GM12878 (cell line): ENCODE measurements at regions not wholly inside any gene's neighbourhood (a gene's known extent, or its start where the extent isn't known, plus 50 kb on each side); places are given as distances from the start of the nearest gene placed in this dataset.

ENCODE experiments used
- ATAC-seq: fragments of 200-7000 bp; cut with Tn5 transposase; 3 replicates; pipeline ENCODE4 v1.9.1; 2020; ENCODE audit warnings: mild to moderate bottlenecking, moderate library complexity
- BruUV-seq: library from RNA; stranded (reverse); fragments of 400-500 nt; replicated peaks from 2 replicates; lab custom pipeline; 2021; lab: Mats Ljungman, UMichigan
- CTCF ChIA-PET: fragments of 300-600 bp; sonication (Branson Sonifier 250); formaldehyde crosslinking; extraction: SDS; loops from one replicate; lab custom pipeline; 2021; ENCODE audit warnings: inconsistent platforms; lab: Yijun Ruan, JAX
- POLR2A ChIA-PET: fragments of 350-600 bp; formaldehyde crosslinking; extraction: SDS; loops from one replicate; lab custom pipeline; 2021; ENCODE audit warnings: inconsistent platforms; lab: Charles Lee
- RAD21 ChIA-PET: fragments of 300-600 bp; sonication (Branson Sonifier 250); formaldehyde crosslinking; loops from one replicate; lab custom pipeline; 2023; ENCODE audit warnings: antibody characterized with exemption; ENCODE audit not compliant: unreplicated experiment; lab: Charles Lee
- SMC1A ChIA-PET: fragments of 300-600 bp; sonication (Branson Sonifier 250); formaldehyde crosslinking; loops from one replicate; lab custom pipeline; 2023; ENCODE audit not compliant: unreplicated experiment, uncharacterized antibody; lab: Charles Lee
- DNase-seq: peaks from one replicate; pipeline ENCODE4 v3.0.0-alpha.2; 2011; ENCODE audit warnings: low read depth, low spot score
- FAIRE-seq: peaks from 3 replicates; lab custom pipeline; 2011; peaks lifted over from hg19 to GRCh38; lab: Jason Lieb, UNC
- H2AFZ ChIP-seq: 2 replicates; pipeline ENCODE4 v1.6.0; 2011; ENCODE audit warnings: low read depth, low read length, control low read depth; ENCODE audit not compliant: control insufficient read depth
- H3K27ac ChIP-seq: 2 replicates; pipeline ENCODE4 v1.5.1; 2011; ENCODE audit warnings: control low read depth; ENCODE audit not compliant: control insufficient read depth, insufficient read depth
- H3K27me3 ChIP-seq, 2 experiments: replicated peaks in 1 of 2; 2 replicates each; pipeline versions ENCODE4 v1.6.0 to v1.6.1; 2011; ENCODE audit warnings: low read length in 1 of 2; ENCODE audit not compliant: control insufficient read depth in 2 of 2, insufficient read depth in 2 of 2
- H3K36me3 ChIP-seq, 2 experiments: 2 replicates each; pipeline ENCODE4 v1.5.1; 2011; ENCODE audit warnings: low read length in 1 of 2; ENCODE audit not compliant: control insufficient read depth in 2 of 2, insufficient read depth in 2 of 2
- H3K4me1 ChIP-seq: 2 replicates; pipeline ENCODE4 v1.6.1; 2011; ENCODE audit warnings: mild to moderate bottlenecking, low read length, moderate library complexity, mixed read lengths; ENCODE audit not compliant: control insufficient read depth, insufficient read depth
- H3K4me2 ChIP-seq: 2 replicates; pipeline ENCODE4 v1.6.0; 2011; ENCODE audit warnings: control low read depth; ENCODE audit not compliant: control insufficient read depth, insufficient read depth
- H3K4me3 ChIP-seq: fragments of 200-600 bp; sonication (generic); 2 replicates; pipeline ENCODE4 v1.5.1; 2016
- H3K79me2 ChIP-seq: 2 replicates; pipeline ENCODE4 v1.6.0; 2011; ENCODE audit warnings: low read length; ENCODE audit not compliant: control insufficient read depth, insufficient read depth
- H3K9ac ChIP-seq: 2 replicates; pipeline ENCODE4 v1.8.0; 2011; ENCODE audit warnings: low read length, control low read depth, mixed read lengths; ENCODE audit not compliant: control insufficient read depth, insufficient read depth
- H3K9me3 ChIP-seq: replicated peaks from 3 replicates; pipeline ENCODE4 v1.5.1; 2011; ENCODE audit warnings: mild to moderate bottlenecking, low read length; ENCODE audit not compliant: control insufficient read depth, insufficient read depth
- H4K20me1 ChIP-seq: 2 replicates; pipeline ENCODE4 v1.6.0; 2011; ENCODE audit not compliant: control insufficient read depth, insufficient read depth
- ASH2L ChIP-seq: fragments of 300-600, 200-600 bp; sonication (generic); IDR thresholded peaks from 2 replicates; pipeline ENCODE4 v1.6.1; 2017; ENCODE audit warnings: low read depth, mild to moderate bottlenecking, borderline replicate concordance
- CBX5 ChIP-seq: sonication (generic); IDR thresholded peaks from 2 replicates; pipeline ENCODE4 v1.6.1; 2016; ENCODE audit warnings: low read depth, moderate library complexity, mild to moderate bottlenecking, inconsistent platforms
- CHD4 ChIP-seq: fragments of 200-600 bp; sonication (generic); IDR thresholded peaks from 2 replicates; pipeline ENCODE4 v1.6.1; 2016; ENCODE audit warnings: mild to moderate bottlenecking
- DPF2 ChIP-seq: fragments of 450-650 bp; IDR thresholded peaks from 2 replicates; pipeline ENCODE4 v1.6.1; 2017; ENCODE audit warnings: mild to moderate bottlenecking
- ESRRA ChIP-seq: IDR thresholded peaks from 2 replicates; pipeline ENCODE4 v1.6.1; 2012; ENCODE audit warnings: mild to moderate bottlenecking, low read length, improper control_type of control experiment
- FOS ChIP-seq: IDR thresholded peaks from 3 replicates; pipeline ENCODE4 v1.6.1; 2011; ENCODE audit warnings: borderline replicate concordance; ENCODE audit not compliant: insufficient read length; ENCODE audit errors: extremely low read depth
- HDAC2 ChIP-seq: fragments of 200-600 bp; sonication (generic); IDR thresholded peaks from 2 replicates; pipeline ENCODE4 v1.6.1; 2017
- IRF4 ChIP-seq: IDR thresholded peaks from 2 replicates; pipeline ENCODE4 v1.6.1; 2011; ENCODE audit warnings: low read depth, low read length
- LARP7 ChIP-seq: fragments of 450-650 bp; IDR thresholded peaks from 2 replicates; pipeline ENCODE4 v1.6.1; 2017; ENCODE audit warnings: mild to moderate bottlenecking
- MAX ChIP-seq: IDR thresholded peaks from 2 replicates; pipeline ENCODE4 v1.6.1; 2012; ENCODE audit warnings: low read depth, low read length, improper control_type of control experiment
- PML ChIP-seq: IDR thresholded peaks from 2 replicates; pipeline ENCODE4 v1.6.1; 2012; ENCODE audit warnings: low read length, inconsistent platforms
- SIN3A ChIP-seq: IDR thresholded peaks from 2 replicates; pipeline ENCODE4 v1.6.1; 2012; ENCODE audit warnings: low read depth, low read length, improper control_type of control experiment
- SMAD1 ChIP-seq: fragments of 450-650 bp; IDR thresholded peaks from 2 replicates; pipeline ENCODE4 v1.6.1; 2018; ENCODE audit warnings: mild to moderate bottlenecking, low read depth; ENCODE audit not compliant: partially characterized antibody
- TCF3 ChIP-seq: IDR thresholded peaks from 2 replicates; pipeline ENCODE4 v1.6.1; 2012; ENCODE audit warnings: low read depth, mild to moderate bottlenecking, low read length, borderline replicate concordance; ENCODE audit not compliant: insufficient read depth
- ZBTB4 ChIP-seq: fragments of 450-650 bp; formaldehyde crosslinking; IDR thresholded peaks from 2 replicates; pipeline ENCODE4 v1.4.0; 2022; ENCODE audit warnings: mild to moderate bottlenecking, moderate library complexity
- ZSCAN29 ChIP-seq: fragments of 450-650 bp; IDR thresholded peaks from 2 replicates; pipeline ENCODE4 v1.6.1; 2017; ENCODE audit warnings: mild to moderate bottlenecking, moderate library complexity
- WGBS: methylation state at CpG from one replicate; pipeline ENCODE4 v1.1.6; 2016; ENCODE audit warnings: low lambda C conversion rate; ENCODE audit not compliant: insufficient replicate concordance, insufficient coverage; ENCODE audit errors: missing lambda C conversion rate; 5-methylcytosine and 5-hydroxymethylcytosine counted together
- in situ Hi-C: fragments of 300-500 bp; cut with MboI; formaldehyde crosslinking; loops from 9 replicates; pipeline ENCODE4 v1.14.3; 2018; ENCODE audit warnings: mixed read lengths
- intact Hi-C: fragments of 100-400 bp; cut with micrococcal nuclease; formaldehyde crosslinking; loops from one replicate; pipeline ENCODE4 v1.14.2; 2022; ENCODE audit not compliant: unreplicated experiment

GRCh38 chr22:19605508-19606331 lies 81.5 kb upstream of the CLDN5 start:
- intact Hi-C loops (no loop called here), in situ Hi-C loops (no loop called here)
- Histone ChIP-seq H3K79me2 (no peaks in the 10 kb centered on the region), H3K4me3 (no peak overlapping the region), H4K20me1 (no peaks in the 10 kb centered on the region), H2AFZ (no peak overlapping the region), H3K36me3 (no peaks in the 10 kb centered on the region), H3K27ac (no peak overlapping the region), H3K27me3 (peaks cover 0 to 4% of the 10 kb centered on the region in 2 experiments; a peak in 1 of 4 replicates), H3K4me1 (peaks cover 7% of the 10 kb centered on the region), H3K9ac (no peak overlapping the region), H3K4me2 (no peak overlapping the region), H3K9me3 (no peaks in the 10 kb centered on the region)
- no peak for FAIRE-seq
- no peak for ATAC-seq
- RAD21 ChIA-PET: no interaction called here
- BruUV-seq: no TSS peak
- WGBS: 46% methylated on average over 28 of the region's 28 CpGs
- no peak for DNase-seq
- CTCF ChIA-PET: no interaction called here
- SMC1A ChIA-PET: no interaction called here
- POLR2A ChIA-PET: no interaction called here
- TF ChIP-seq IRF4: no peak
- TF ChIP-seq PML: no peak
- no peak for TF ChIP-seq SIN3A
- TF ChIP-seq SMAD1: no peak
- TF ChIP-seq ESRRA: no peak
- no peak for TF ChIP-seq DPF2
- no peak for TF ChIP-seq ZSCAN29
- no peak for TF ChIP-seq ASH2L
- TF ChIP-seq FOS: no peak
- no peak for TF ChIP-seq MAX
- no peak for TF ChIP-seq HDAC2
- no peak for TF ChIP-seq TCF3
- no peak for TF ChIP-seq CBX5
- no peak for TF ChIP-seq ZBTB4
- TF ChIP-seq CHD4: no peak
- TF ChIP-seq LARP7: no peak
